Left ventricle myocardium inferior (tissue), 1 donor: ENCODE measurements at regions not wholly inside any gene's neighbourhood (a gene's known extent, or its start where the extent isn't known, plus 50 kb on each side); places are given as distances from the start of the nearest gene placed in this dataset.

Experiments used
- DNase-seq: peaks from one replicate; pipeline ENCODE4 v3.0.0-alpha.2; 2020
- H3K27ac ChIP-seq: fragments of 200-600 bp; replicated peaks from 2 replicates; pipeline ENCODE4 v1.8.0; 2021
- H3K27me3 ChIP-seq: fragments of 200-600 bp; 2 replicates; pipeline ENCODE4 v1.8.0; 2021; ENCODE audit warnings: low read depth
- H3K36me3 ChIP-seq: fragments of 200-600 bp; 2 replicates; pipeline ENCODE4 v1.8.0; 2021
- H3K4me1 ChIP-seq: fragments of 200-600 bp; 2 replicates; pipeline ENCODE4 v1.8.0; 2021
- H3K4me3 ChIP-seq: fragments of 200-600 bp; 2 replicates; pipeline ENCODE4 v1.8.0; 2021; ENCODE audit warnings: mild to moderate bottlenecking, moderate library complexity
- H3K9me3 ChIP-seq: fragments of 200-600 bp; replicated peaks from 2 replicates; pipeline ENCODE4 v1.8.0; 2021
- CTCF ChIP-seq: fragments of 200-600 bp; IDR thresholded peaks from 2 replicates; pipeline ENCODE4 v1.8.0; 2021; ENCODE audit warnings: antibody characterized with exemption, mild to moderate bottlenecking, borderline replicate concordance
- intact Hi-C: fragments of 100-400 bp; cut with micrococcal nuclease; formaldehyde crosslinking; loops from one replicate; pipeline ENCODE4 v1.11.0; 2022
- donor health status: DM: no; HTN: yes; CAD: no; lungs with severe emphysema.

GRCh38 chr10:29896053-29896452 is 163.3 kb downstream of the JCAD start:
- DNase-seq, result no peak
- Histone ChIP-seq H3K4me1 (peaks cover 16% of the 10 kb centered on the region), H3K27ac (peak overlapping the region; percentile 74), H3K9me3 (peaks cover 11% of the 10 kb centered on the region), H3K4me3 (peak overlapping the region; percentile 22), H3K36me3 (no peaks in the 10 kb centered on the region), H3K27me3 (no peaks in the 10 kb centered on the region)
- intact Hi-C loops, result no loop called here
- TF ChIP-seq CTCF, result no peak

- TF ChIP-seq CTCF, result no peak
- Histone ChIP-seq H3K4me3 (peak overlapping the region; percentile 22), H3K27ac (peak overlapping the region; percentile 74), H3K9me3 (peaks cover 11% of the 10 kb centered on the region), H3K36me3 (no peaks in the 10 kb centered on the region), H3K27me3 (no peaks in the 10 kb centered on the region), H3K4me1 (peaks cover 16% of the 10 kb centered on the region)
- intact Hi-C loops, result no loop called here
- peak; percentile 69 for DNase-seq
Observed at GRCh38 chr10:29895456-29895855, 163.9 kb downstream of the JCAD start.

- Histone ChIP-seq H3K36me3 (no peaks in the 10 kb centered on the region), H3K27me3 (no peaks in the 10 kb centered on the region), H3K4me1 (no peaks in the 10 kb centered on the region), H3K9me3 (peaks cover 10% of the 10 kb centered on the region), H3K4me3 (no peak overlapping the region), H3K27ac (no peak overlapping the region)
- intact Hi-C loops, result no loop called here
- no peak for TF ChIP-seq CTCF
- no peak for DNase-seq
Observed at GRCh38 chr10:29888321-29888720, 171.1 kb downstream of the JCAD start.

GRCh38 chr10:29886299-29886698 is 173.1 kb downstream of the JCAD start:
- Histone ChIP-seq H3K9me3 (no peaks in the 10 kb centered on the region), H3K27ac (no peak overlapping the region), H3K4me3 (no peak overlapping the region), H3K36me3 (no peaks in the 10 kb centered on the region), H3K4me1 (no peaks in the 10 kb centered on the region), H3K27me3 (no peaks in the 10 kb centered on the region)
- no peak for DNase-seq
- intact Hi-C loops, result no loop called here
- TF ChIP-seq CTCF, result no peak

GRCh38 chr10:29883231-29883630 is 176.2 kb downstream of the JCAD start:
- Histone ChIP-seq H3K27ac (peak overlapping the region; percentile 17), H3K4me3 (no peak overlapping the region), H3K4me1 (peaks cover 3% of the 10 kb centered on the region), H3K27me3 (no peaks in the 10 kb centered on the region), H3K36me3 (no peaks in the 10 kb centered on the region), H3K9me3 (no peaks in the 10 kb centered on the region)
- TF ChIP-seq CTCF, result no peak
- no peak for DNase-seq
- intact Hi-C loops, result no loop called here

- Histone ChIP-seq H3K4me1 (peaks cover 8% of the 10 kb centered on the region), H3K36me3 (no peaks in the 10 kb centered on the region), H3K9me3 (no peaks in the 10 kb centered on the region), H3K4me3 (no peak overlapping the region), H3K27ac (peak overlapping the region; percentile 62), H3K27me3 (no peaks in the 10 kb centered on the region)
- no peak for TF ChIP-seq CTCF
- DNase-seq, result peak; percentile 24
- intact Hi-C loops, result no loop called here
Observed at GRCh38 chr10:29882766-29883165, 176.6 kb downstream of the JCAD start.
